ENCODE measurements at regions not wholly inside any gene's neighbourhood (a gene's known extent, or its start where the extent isn't known, plus 50 kb on each side); places are given as distances from the start of the nearest gene placed in this dataset.

GRCh38 chr1:39141925-39142324 is 62.6 kb upstream of the MACF1 start:
- Histone ChIP-seq H3K27me3 (no peaks in the 10 kb centered on the region), H3K9me3 (no peaks in the 10 kb centered on the region), H3K36me3 (no peaks in the 10 kb centered on the region), H3K4me1 (no peaks in the 10 kb centered on the region), H3K4me3 (ENCODE audit: low read depth, low read length) (no peak overlapping the region)
- no peak for DNase-seq
- TF ChIP-seq CTCF (IDR thresholded peaks at IDR 0.05; ENCODE audit: low read depth, low read length) = no peak

GRCh38 chr1:39142401-39143060 is 62.0 kb upstream of the MACF1 start:
- no peak overlapping the region for H3K4me3 ChIP-seq (ENCODE audit: low read depth, low read length)
- no peaks in the 10 kb centered on the region for H3K4me1 ChIP-seq
- no peak for TF ChIP-seq CTCF (IDR thresholded peaks at IDR 0.05; ENCODE audit: low read depth, low read length)

GRCh38 chr1:39144924-39145323 is 59.6 kb upstream of the MACF1 start:
- no peaks in the 10 kb centered on the region for H3K4me1 ChIP-seq
- H3K27me3 ChIP-seq = no peaks in the 10 kb centered on the region
- no peak overlapping the region for H3K4me3 ChIP-seq (ENCODE audit: low read depth, low read length)
- DNase-seq = no peak
- no peak for TF ChIP-seq CTCF (IDR thresholded peaks at IDR 0.05; ENCODE audit: low read depth, low read length)
- H3K9me3 ChIP-seq = no peaks in the 10 kb centered on the region
- H3K36me3 ChIP-seq = no peaks in the 10 kb centered on the region

More at GRCh38 chr1:39142401-39143060, 62.0 kb upstream of the MACF1 start:
- no peak for DNase-seq
- H3K36me3 ChIP-seq = no peaks in the 10 kb centered on the region
- H3K9me3 ChIP-seq = no peaks in the 10 kb centered on the region
- no peaks in the 10 kb centered on the region for H3K27me3 ChIP-seq

GRCh38 chr1:39145331-39145965 is 59.0 kb upstream of the MACF1 start:
- no peak overlapping the region for H3K4me3 ChIP-seq (ENCODE audit: low read depth, low read length)
- no peaks in the 10 kb centered on the region for H3K27me3 ChIP-seq
- H3K9me3 ChIP-seq = no peaks in the 10 kb centered on the region
- no peak for TF ChIP-seq CTCF (IDR thresholded peaks at IDR 0.05; ENCODE audit: low read depth, low read length)
- H3K4me1 ChIP-seq = no peaks in the 10 kb centered on the region
- DNase-seq = no peak
- H3K36me3 ChIP-seq = no peaks in the 10 kb centered on the region

- Histone ChIP-seq H3K4me1 (0 out of 2 replicates have a peak, but pooled peaks cover 2% of the 10 kb centered on the region), H3K27me3 (no peaks in the 10 kb centered on the region)
- no peak for TF ChIP-seq CTCF (IDR thresholded peaks at IDR 0.05; ENCODE audit: low read depth, low read length)
These were observed 57.8 kb upstream of the MACF1 start for GRCh38 chr1:39146681-39147080.

More at GRCh38 chr1:39146681-39147080, 57.8 kb upstream of the MACF1 start:
- no peak for DNase-seq
- no peaks in the 10 kb centered on the region for H3K9me3 ChIP-seq
- H3K36me3 ChIP-seq = no peaks in the 10 kb centered on the region
- no peak overlapping the region for H3K4me3 ChIP-seq (ENCODE audit: low read depth, low read length)
